Breast epithelium (tissue), 3 donors: ENCODE measurements at regions not wholly inside any gene's neighbourhood (a gene's known extent, or its start where the extent isn't known, plus 50 kb on each side); places are given as distances from the start of the nearest gene placed in this dataset.

Experiments
- CTCF ChIP-seq, 3 donors: fragments of 450-650 bp; IDR thresholded peaks; one replicate each; pipeline ENCODE4 v1.5.1; 2016 to 2017; ENCODE audit warnings: antibody characterized with exemption in 3 of 3, mild to moderate bottlenecking in 3 of 3, moderate library complexity in 3 of 3
- POLR2AphosphoS5 ChIP-seq, 3 donors: sonication (generic); formaldehyde crosslinking; IDR thresholded peaks; one replicate each; pipeline ENCODE4 v1.6.1; 2017; ENCODE audit warnings: antibody characterized with exemption in 3 of 3

- TF ChIP-seq POLR2AphosphoS5 (IDR thresholded peaks at IDR 0.05) (no peak), CTCF (IDR thresholded peaks at IDR 0.05) (no peak)
Measured at GRCh38 chr6:166003569-166003968, 164.1 kb downstream of the TBXT start.
